ENCODE measurements at regions not wholly inside any gene's neighbourhood (a gene's known extent, or its start where the extent isn't known, plus 50 kb on each side); places are given as distances from the start of the nearest gene placed in this dataset.

DNA sequence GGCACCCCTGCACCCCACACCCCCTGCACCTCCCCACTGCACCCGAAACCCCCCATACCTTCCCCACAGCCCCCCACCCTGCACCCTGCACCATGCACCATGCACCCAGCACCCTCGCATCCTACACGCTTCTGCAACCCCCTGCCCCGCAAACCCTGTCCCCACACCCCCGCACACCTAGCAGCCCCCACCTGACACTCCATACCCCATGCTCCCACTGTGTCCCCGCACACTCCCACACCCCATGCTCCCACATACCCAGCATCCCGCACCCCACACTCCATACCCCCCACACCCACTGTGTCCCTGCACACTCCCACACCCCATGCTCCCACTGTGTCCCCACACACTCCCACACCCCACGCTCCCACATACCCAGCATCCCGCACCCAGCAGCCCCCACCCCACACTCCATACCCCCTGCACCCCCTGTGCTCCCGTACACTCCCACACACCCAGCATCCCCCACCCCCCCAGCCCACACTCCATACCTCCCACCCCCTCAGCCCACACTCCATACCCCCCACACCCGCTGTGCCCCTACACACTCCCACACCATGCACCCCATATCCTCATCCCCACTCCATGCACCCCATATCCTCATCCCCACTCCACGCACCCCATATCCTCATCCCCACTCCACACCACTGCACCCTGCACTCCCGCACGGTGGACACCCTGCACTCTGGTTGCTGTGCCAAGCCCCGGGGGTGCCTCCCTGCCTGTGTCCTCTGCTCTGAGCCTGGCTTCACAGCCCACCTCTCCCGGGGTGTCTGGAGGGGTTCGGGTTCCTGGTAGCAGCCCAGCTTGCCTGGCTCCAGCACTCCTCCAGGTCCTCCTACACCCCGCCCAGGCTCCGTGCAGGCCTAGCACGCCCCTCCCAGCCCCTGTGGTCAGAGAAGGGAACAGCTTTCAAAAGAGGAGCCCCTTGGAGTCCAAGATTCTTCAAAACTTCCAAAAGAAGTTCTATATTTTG lies 93.9 kb upstream of the CTDP1 start:
- H3K36me3 ChIP-seq: no peaks in the 10 kb centered on the region
- peaks cover 32% of the 10 kb centered on the region for H3K4me1 ChIP-seq (ENCODE audit: insufficient read depth)
- H3K27ac ChIP-seq: no peak overlapping the region
- H3K4me3 ChIP-seq: no peak overlapping the region
- peak in 4 of 5 donors; percentile 34 to 65 (median 48) for DNase-seq
- 52 to 68% (median 60%) methylated on average over 20 of the region's 20 CpGs for whole genome bisulfite sequencing, 3 donors
- no peak for TF ChIP-seq POLR2A (IDR thresholded peaks at IDR 0.05)
- no peak for TF ChIP-seq CTCF (IDR thresholded peaks at IDR 0.05)
- no peak for TF ChIP-seq EP300 (IDR thresholded peaks at IDR 0.05)
- H3K27me3 ChIP-seq: no peaks in the 10 kb centered on the region
- intact Hi-C loops (cut with DNase I): no loop called here
- H3K9me3 ChIP-seq: no peaks in the 10 kb centered on the region

DNA sequence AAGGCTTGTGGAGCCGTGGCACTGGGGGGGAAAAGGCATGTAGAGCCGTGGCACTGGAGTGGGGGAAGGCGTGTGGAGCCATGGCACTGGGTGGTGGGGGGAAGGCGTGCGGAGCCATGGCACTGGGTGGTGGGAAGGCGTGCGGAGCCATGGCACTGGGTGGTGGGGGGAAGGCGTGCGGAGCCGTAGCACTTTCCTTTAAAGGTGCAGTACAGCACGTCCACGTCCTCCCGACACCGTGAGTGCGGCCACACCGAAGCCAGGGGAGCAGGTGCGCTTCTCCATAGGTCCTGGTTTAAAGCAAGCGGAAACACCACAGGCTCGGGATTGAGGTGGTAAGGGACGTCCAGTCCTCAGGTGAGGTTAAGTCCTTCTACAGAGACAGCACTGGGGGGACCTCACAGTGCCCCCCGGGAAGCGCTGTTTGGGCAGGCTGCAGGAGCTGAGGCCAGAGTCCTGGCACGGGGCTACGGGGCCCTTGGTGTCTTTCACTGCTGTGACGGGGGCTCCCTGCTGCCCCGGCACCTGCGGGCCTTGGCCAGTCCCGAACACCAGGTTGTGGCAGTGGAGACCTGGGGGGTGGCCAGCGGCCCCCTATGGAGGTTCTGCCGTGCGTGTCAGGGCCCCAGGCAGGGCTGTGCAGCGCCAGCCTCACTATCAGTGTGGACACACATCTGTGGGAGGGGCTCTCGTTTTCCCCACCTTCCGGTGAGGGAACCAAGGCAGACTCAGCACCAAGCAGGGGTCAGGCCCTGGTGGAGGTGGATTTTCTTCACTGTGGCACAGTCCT lies 93.0 kb upstream of the CTDP1 start:
- Histone ChIP-seq H3K27ac (peak overlapping the region; percentile 6 to 86), H3K4me1 (ENCODE audit: insufficient read depth) (peaks cover 32% of the 10 kb centered on the region), H3K9me3 (no peaks in the 10 kb centered on the region), H3K4me3 (no peak overlapping the region), H3K36me3 (no peaks in the 10 kb centered on the region), H3K27me3 (no peaks in the 10 kb centered on the region)
- TF ChIP-seq POLR2A (IDR thresholded peaks at IDR 0.05): no peak
- no peak for TF ChIP-seq CTCF (IDR thresholded peaks at IDR 0.05)
- DNase-seq: peak in 4 of 5 donors; percentile 17 to 40 (median 36)
- intact Hi-C loops (cut with DNase I): no loop called here
- WGBS, 3 donors: 91 to 92% (median 91%) methylated on average over 30 to 34 of the region's 34 CpGs

- peaks cover 32% of the 10 kb centered on the region for H3K4me1 ChIP-seq (ENCODE audit: insufficient read depth)
- no peaks in the 10 kb centered on the region for H3K36me3 ChIP-seq
- intact Hi-C loops (cut with DNase I): no loop called here
- H3K4me3 ChIP-seq: no peak overlapping the region
- H3K27ac ChIP-seq: peak overlapping the region; percentile 6 to 86
- DNase-seq: peak in 4 of 5 donors; percentile 10 to 37 (median 30)
- 91 to 94% (median 92%) methylated on average over 16 of the region's 16 CpGs for WGBS, 3 donors
- no peaks in the 10 kb centered on the region for H3K9me3 ChIP-seq
- no peaks in the 10 kb centered on the region for H3K27me3 ChIP-seq
- no peak for TF ChIP-seq EP300 (IDR thresholded peaks at IDR 0.05)
These were observed 92.3 kb upstream of the CTDP1 start for GRCh38 chr18:79587226-79587741.

- H3K27ac ChIP-seq: peak overlapping the region; percentile 6 to 86
- intact Hi-C loops (cut with DNase I): no loop called here
- WGBS, 3 donors: 66 to 71% (median 68%) methylated on average over 31 to 32 of the region's 32 CpGs
- TF ChIP-seq CTCF (IDR thresholded peaks at IDR 0.05) (no peak), EP300 (IDR thresholded peaks at IDR 0.05) (no peak), POLR2A (IDR thresholded peaks at IDR 0.05) (no peak)
- H3K9me3 ChIP-seq: no peaks in the 10 kb centered on the region
- DNase-seq: peak; percentile 15 to 58 (median 41)
- H3K4me3 ChIP-seq: no peak overlapping the region
- no peaks in the 10 kb centered on the region for H3K27me3 ChIP-seq
- H3K36me3 ChIP-seq: no peaks in the 10 kb centered on the region
- peaks cover 32% of the 10 kb centered on the region for H3K4me1 ChIP-seq (ENCODE audit: insufficient read depth)
These were observed 91.6 kb upstream of the CTDP1 start for GRCh38 chr18:79587779-79588635.

All from ovary (tissue), 7 donors.